Activated naive CD8-positive, alpha-beta T cell treated with anti-CD3 and anti-CD28 coated beads, Interleukin-2, amount 50 U/mL, for 24 hours (primary cell): ENCODE measurements at regions not wholly inside any gene's neighbourhood (a gene's known extent, or its start where the extent isn't known, plus 50 kb on each side); places are given as distances from the start of the nearest gene placed in this dataset.
"Not testable (repeated sequence)": the region's sequence is repeated elsewhere in the genome, so short reads cannot be mapped to it uniquely, and the experiment has no call there.

ENCODE experiments used
- ATAC-seq: fragments of 150-1000 bp; cut with Tn5 transposase; one replicate; pipeline ENCODE4 v1.10.0; 2021
- DNase-seq: peaks from one replicate; pipeline ENCODE4 v3.0.0; 2021
- H3K27ac Mint-ChIP-seq: one replicate; pipeline ENCODE4 v1.8.0; 2021; ENCODE audit warnings: mild to moderate bottlenecking, mixed read lengths
- H3K27me3 Mint-ChIP-seq: one replicate; pipeline ENCODE4 v1.8.0; 2021; ENCODE audit warnings: mixed read lengths
- H3K36me3 Mint-ChIP-seq: one replicate; pipeline ENCODE4 v1.8.0; 2021; ENCODE audit warnings: low read depth, mixed read lengths
- H3K4me1 Mint-ChIP-seq: one replicate; pipeline ENCODE4 v1.8.0; 2021; ENCODE audit warnings: mixed read lengths
- H3K4me3 Mint-ChIP-seq: one replicate; pipeline ENCODE4 v1.8.0; 2021; ENCODE audit warnings: mild to moderate bottlenecking, moderate library complexity, mixed read lengths
- H3K9me3 Mint-ChIP-seq: one replicate; pipeline ENCODE4 v1.8.0; 2021; ENCODE audit warnings: mixed read lengths

DNA sequence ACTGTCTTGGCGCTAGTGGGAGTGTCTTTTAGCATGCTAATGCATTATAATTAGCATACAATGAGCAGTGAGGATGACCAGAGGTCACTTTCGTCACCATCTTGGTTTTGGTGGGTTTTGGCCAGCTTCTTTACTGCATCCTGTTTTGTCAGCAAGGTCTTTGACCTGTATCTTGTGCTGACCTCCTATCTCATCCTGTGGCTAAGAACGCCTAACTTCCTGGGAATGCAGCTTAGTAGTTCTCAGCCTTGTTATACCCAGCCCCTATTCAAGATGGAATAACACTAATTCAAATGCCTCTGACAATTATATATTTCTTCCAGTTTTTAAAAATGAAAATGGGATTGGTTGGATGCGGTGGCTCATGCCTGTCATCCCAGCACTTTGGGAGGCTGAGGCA, 92.0 kb upstream of the TMTC4 start:
- not testable (repeated sequence) for H3K27me3 Mint-ChIP-seq, H3K36me3 Mint-ChIP-seq, ATAC-seq, H3K27ac Mint-ChIP-seq, DNase-seq, H3K4me3 Mint-ChIP-seq, H3K9me3 Mint-ChIP-seq, H3K4me1 Mint-ChIP-seq

DNA sequence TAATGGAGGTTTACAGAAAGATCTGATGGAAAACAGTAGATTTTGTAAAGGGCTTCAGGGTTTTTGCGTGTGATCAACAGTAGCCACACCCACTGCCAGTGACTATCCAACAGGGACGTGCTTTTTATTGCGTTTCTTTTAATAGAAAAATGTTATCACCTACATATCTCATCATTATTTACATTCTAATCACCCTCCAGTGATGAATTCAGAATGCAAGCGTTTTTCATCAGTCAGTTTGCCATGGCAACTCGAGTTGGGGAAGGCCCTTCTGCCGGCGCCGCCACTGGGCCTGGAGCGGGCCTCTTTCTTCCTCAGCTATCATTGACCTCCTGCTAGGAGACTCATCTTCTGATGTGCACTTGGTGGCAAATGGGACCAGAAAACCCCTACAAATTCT, 90.3 kb upstream of the TMTC4 start:
- H3K4me1 Mint-ChIP-seq = no peaks in the 10 kb centered on the region
- no peak overlapping the region for H3K27ac Mint-ChIP-seq
- DNase-seq = no peak
- no peaks in the 10 kb centered on the region for H3K36me3 Mint-ChIP-seq
- ATAC-seq = no peak
- H3K9me3 Mint-ChIP-seq = peaks cover 4% of the 10 kb centered on the region
- peaks cover 2% of the 10 kb centered on the region for H3K27me3 Mint-ChIP-seq
- no peak overlapping the region for H3K4me3 Mint-ChIP-seq

DNA sequence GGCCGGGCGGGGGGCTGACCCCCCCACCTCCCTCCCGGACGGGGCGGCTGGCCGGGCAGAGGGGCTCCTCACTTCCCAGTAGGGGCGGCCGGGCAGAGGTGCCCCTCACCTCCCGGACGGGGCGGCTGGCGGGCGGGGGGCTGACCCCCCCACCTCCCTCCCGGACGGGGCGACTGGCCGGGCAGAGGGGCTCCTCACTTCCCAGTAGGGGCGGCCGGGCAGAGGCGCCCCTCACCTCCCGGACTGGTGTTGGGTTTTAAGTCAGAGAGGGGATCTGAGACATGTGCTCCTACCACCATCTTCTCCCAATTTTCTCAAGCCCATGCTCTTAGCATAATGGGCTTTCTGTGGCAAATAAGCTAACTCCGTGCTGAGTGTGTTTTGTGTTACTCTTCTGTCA, 87.5 kb upstream of the TMTC4 start:
- not testable (repeated sequence) for DNase-seq, H3K36me3 Mint-ChIP-seq, H3K27ac Mint-ChIP-seq, H3K4me3 Mint-ChIP-seq, H3K4me1 Mint-ChIP-seq, H3K27me3 Mint-ChIP-seq, ATAC-seq, H3K9me3 Mint-ChIP-seq

DNA sequence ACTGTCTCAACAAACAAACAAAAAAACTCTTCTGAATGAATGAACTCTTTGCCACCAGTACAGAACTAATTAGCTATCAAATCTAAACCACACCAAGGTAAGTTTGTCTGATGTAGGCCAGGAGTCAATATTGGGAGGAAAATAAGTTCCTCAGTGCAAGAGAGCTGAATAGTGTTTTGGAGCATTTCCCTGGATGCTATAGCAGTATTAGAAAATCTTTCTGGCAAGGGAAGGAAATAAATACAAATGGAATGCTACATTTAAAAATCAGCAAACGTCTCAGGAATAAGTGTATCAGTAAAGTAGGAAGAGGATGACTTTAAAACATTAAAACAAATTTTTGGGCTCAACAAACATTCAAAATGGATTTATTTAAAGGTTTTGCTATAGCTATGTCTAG, 81.3 kb upstream of the TMTC4 start:
- Mint-ChIP-seq H3K9me3 (no peaks in the 10 kb centered on the region), H3K36me3 (no peaks in the 10 kb centered on the region), H3K27me3 (peaks cover 7% of the 10 kb centered on the region), H3K4me1 (no peaks in the 10 kb centered on the region), H3K4me3 (no peak overlapping the region), H3K27ac (no peak overlapping the region)
- ATAC-seq = no peak
- no peak for DNase-seq

DNA sequence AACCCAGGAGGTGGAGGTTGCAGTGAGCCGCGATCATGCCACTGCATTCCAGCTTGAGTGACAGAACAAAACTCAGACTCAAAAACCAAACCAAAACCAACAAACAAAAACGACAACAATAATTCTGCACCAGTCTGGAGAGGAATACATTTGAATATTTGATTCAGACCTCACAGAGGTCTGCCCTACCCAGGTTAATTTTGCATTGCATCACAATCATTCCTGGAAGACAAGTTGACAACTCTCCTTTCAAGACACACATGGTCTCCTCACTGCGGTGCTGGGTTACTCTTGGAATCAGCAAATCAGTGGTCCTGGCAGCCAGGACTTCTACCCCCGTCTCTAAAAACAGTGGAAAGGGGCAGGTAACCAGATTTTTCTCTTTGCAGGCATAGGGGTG, 79.9 kb upstream of the TMTC4 start:
- peaks cover 7% of the 10 kb centered on the region for H3K27me3 Mint-ChIP-seq
- H3K9me3 Mint-ChIP-seq = no peaks in the 10 kb centered on the region
- no peak overlapping the region for H3K27ac Mint-ChIP-seq
- H3K4me1 Mint-ChIP-seq = no peaks in the 10 kb centered on the region
- no peaks in the 10 kb centered on the region for H3K36me3 Mint-ChIP-seq
- DNase-seq = no peak
- no peak overlapping the region for H3K4me3 Mint-ChIP-seq
- ATAC-seq = no peak

DNA sequence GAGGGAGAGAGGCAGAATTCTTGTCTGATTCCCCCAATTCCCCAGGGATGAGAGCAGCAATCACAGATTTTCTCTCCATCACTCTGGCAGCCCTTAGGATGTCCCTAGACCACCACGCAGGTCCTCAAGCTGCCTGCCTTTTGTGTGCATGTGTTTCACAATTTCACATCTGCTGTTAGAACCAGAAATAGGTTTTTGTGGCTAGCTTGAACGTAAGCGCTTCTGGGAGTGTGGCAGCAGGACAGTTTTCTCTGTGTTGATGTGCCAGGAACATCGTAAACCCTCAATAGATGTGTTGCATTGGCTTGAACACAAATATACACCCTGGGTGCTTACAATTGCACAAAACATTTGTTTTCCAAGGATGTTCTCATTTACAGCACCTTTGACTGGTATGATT, 78.8 kb upstream of the TMTC4 start:
- Mint-ChIP-seq H3K4me3 (no peak overlapping the region), H3K9me3 (no peaks in the 10 kb centered on the region)
- no peak for DNase-seq

DNA sequence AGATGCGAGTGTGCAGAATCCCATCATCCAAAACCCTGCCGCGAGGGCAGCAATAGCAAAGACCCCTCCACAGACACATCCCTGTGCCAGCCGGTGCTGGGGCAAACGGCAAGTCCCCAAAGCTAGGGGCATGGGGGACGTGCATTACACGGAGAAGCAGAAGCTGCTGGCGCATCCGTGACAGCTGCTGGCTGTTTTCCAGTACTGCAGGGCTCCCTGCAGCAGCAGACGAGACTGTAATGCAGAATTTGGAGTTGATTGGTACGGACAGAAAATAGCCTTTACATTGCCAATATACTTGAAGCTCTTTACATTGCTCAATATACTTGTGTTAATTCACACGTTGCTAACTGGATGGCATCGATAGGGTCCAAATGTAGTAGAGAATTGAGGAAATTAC, 77.2 kb upstream of the TMTC4 start:
- Mint-ChIP-seq H3K27me3 (peaks cover 3% of the 10 kb centered on the region), H3K4me1 (no peaks in the 10 kb centered on the region), H3K36me3 (no peaks in the 10 kb centered on the region), H3K9me3 (no peaks in the 10 kb centered on the region), H3K27ac (no peak overlapping the region), H3K4me3 (no peak overlapping the region)
- DNase-seq (no peak), ATAC-seq (no peak)

More for the DNA sequence above, 78.8 kb upstream of the TMTC4 start:
- no peak overlapping the region for H3K27ac Mint-ChIP-seq
- ATAC-seq = no peak
- H3K4me1 Mint-ChIP-seq = no peaks in the 10 kb centered on the region
- H3K27me3 Mint-ChIP-seq = peaks cover 3% of the 10 kb centered on the region
- no peaks in the 10 kb centered on the region for H3K36me3 Mint-ChIP-seq

DNA sequence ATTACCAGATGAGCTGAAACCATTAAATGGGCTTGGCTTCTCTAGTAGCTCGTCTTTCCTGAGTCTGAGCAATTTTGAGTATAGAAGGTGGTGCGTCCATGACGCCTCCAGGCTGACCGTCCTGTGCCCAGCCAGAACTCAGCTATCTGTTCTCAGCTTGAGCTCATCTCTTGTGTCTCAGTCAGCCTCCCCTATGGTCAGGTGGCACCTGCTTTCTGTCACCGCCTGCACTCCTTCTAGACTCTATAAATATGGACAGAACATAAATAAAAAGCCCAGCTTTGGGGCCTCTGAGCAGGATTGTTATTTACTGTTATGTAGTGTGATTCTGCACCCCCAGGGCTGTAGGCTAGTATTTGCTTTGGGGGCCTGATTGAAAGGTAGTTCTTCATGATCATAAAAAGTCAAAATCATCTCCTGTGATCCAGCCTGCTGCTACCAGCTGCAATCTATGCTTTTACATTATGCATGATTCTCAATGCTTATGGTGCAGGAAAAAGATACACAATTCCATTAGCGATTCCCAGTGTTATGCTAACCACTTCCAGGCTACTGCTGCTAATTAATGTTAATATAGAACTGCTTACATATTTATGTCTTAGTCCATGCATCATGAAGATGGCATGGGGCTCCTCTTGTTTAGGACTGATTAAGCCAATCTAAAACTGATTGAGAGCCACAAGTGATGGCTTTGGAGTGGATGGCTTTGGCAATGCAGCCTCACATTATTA, 72.5 kb upstream of the TMTC4 start:
- Mint-ChIP-seq H3K9me3 (peaks cover 8% of the 10 kb centered on the region), H3K27ac (no peak overlapping the region)
- ATAC-seq = no peak

DNA sequence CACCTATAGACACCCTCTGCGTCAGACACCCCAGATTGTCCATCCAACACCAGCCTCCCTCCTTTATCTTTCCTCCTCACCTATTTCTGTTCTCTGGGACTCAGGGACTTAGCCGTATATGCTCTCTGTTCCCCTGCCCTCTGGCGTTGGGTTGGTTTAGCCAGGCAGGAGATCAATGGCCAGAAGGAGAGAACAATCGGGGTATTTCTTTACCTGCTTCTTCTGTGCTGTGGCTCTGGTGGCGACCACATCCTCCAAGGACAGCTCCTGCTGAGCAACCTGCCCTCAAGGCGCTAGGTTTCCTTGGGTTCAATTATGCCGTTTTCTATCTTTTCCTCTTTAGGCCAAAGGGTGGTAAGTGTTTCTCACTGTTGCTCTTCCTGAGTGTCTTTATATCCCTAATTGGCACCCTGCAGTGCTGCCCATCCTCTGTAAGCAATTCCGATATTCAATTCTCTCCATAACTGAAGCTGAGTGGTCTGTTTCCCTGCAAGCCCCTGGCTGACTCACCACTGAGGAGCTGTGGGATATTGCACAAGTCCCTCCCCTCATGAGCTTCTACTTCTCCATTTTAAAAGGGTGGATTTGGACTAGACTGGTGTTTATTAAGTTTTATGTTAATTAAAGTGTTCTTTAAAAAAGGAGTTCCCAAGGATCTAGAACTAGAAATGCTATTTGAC, 63.7 kb upstream of the TMTC4 start:
- Mint-ChIP-seq H3K27me3 (peaks cover 9% of the 10 kb centered on the region), H3K4me3 (no peak overlapping the region), H3K4me1 (no peaks in the 10 kb centered on the region), H3K36me3 (no peaks in the 10 kb centered on the region), H3K9me3 (peaks cover 4% of the 10 kb centered on the region), H3K27ac (no peak overlapping the region)
- ATAC-seq = no peak
- no peak for DNase-seq

More for the DNA sequence above, 72.5 kb upstream of the TMTC4 start:
- no peak overlapping the region for H3K4me3 Mint-ChIP-seq
- no peaks in the 10 kb centered on the region for H3K4me1 Mint-ChIP-seq
- no peaks in the 10 kb centered on the region for H3K36me3 Mint-ChIP-seq
- H3K27me3 Mint-ChIP-seq = peaks cover 5% of the 10 kb centered on the region
- no peak for DNase-seq

DNA sequence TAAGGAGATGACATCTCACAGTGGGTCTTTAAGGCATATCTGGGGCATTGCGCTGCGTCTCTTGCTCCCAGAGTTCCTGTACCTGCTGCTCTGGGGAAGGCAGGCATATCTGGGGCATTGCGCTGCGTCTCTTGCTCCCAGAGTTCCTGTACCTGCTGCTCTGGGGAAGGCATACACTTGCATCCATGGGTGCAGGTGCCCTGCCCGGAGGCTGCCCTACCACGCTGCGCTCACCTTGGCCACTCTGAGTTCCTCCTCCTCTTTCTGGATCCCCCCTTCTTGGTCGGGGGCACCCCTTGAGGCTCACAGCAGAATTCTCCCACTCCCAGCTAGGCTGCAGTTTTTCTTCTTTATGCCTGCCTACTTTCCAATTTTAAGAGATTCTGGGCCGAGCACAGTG, 60.9 kb upstream of the TMTC4 start:
- H3K9me3 Mint-ChIP-seq = peaks cover 4% of the 10 kb centered on the region
- H3K4me1 Mint-ChIP-seq = no peaks in the 10 kb centered on the region
- H3K27ac Mint-ChIP-seq = no peak overlapping the region
- no peak overlapping the region for H3K4me3 Mint-ChIP-seq
- ATAC-seq (no peak), DNase-seq (no peak)
- H3K36me3 Mint-ChIP-seq = no peaks in the 10 kb centered on the region
- peaks cover 13% of the 10 kb centered on the region for H3K27me3 Mint-ChIP-seq

DNA sequence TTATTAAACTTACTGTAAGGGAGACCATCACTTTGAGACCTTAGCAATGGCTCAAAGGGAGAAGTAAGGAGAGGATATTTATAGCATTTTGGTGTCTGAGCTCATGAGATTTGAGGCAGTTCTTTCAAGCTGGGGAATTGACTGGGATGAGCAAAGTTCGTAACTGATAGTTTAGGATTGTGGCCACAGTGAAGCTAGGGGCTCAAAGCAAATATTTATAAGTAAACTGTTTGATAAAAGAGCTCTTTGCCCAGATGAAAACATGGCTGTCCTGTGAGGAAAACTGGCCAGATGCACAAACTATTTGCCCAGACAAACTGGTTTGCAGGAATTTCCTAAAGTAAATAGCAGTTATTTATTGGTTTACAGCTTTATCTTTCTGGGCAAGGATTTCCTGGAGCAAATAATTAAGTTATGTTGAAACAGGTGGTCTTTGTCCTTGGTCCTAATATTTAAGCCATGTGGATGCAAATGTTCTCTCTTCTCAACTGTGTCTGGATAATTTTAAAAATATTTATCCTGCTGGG, 59.7 kb upstream of the TMTC4 start:
- DNase-seq (no peak), ATAC-seq (no peak)
- Mint-ChIP-seq H3K4me1 (no peaks in the 10 kb centered on the region), H3K27ac (no peak overlapping the region), H3K27me3 (peaks cover 15% of the 10 kb centered on the region), H3K36me3 (no peaks in the 10 kb centered on the region), H3K4me3 (no peak overlapping the region), H3K9me3 (no peaks in the 10 kb centered on the region)

DNA sequence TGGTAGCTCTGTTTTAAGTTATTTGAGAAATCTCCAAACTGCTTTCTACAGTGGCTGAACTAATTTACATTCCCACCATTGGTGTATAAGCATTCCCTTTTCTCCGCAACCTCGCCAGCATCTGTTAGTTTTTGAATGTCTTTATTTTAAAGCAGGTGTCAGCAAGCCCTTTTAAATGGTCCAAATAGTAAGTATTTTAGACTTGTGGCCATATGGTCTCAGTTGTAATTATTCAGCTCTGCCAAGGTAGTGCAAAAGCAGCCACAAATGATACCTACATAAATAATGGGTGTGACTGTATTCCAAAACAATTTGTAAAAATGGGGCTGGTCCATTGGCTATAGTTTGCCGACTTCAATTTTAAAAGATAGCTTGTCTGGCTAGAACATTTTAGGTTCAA, 58.7 kb upstream of the TMTC4 start:
- peaks cover 15% of the 10 kb centered on the region for H3K27me3 Mint-ChIP-seq
- no peak for ATAC-seq
- H3K4me1 Mint-ChIP-seq = no peaks in the 10 kb centered on the region
- no peak overlapping the region for H3K4me3 Mint-ChIP-seq
- no peaks in the 10 kb centered on the region for H3K36me3 Mint-ChIP-seq
- no peak for DNase-seq
- H3K9me3 Mint-ChIP-seq = peaks cover 2% of the 10 kb centered on the region
- H3K27ac Mint-ChIP-seq = no peak overlapping the region

DNA sequence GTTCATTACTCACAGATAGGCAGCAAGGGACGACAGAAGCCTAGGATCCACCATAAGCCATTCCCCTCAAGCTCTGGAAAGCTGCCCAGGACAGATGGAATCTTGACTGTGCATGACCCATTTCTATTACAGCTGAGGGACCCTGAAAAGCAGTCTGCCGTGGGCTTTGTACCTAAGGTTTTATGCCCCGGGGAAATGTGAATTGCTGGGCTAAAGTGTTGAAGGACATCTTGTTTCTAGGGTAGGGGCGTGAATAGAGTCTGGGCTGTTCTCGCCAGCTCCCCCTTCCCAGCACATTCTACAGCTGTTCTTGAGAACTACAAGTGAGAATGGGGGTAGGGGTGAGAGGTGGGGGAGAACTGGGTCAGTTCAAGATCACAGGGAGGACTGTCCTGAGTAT, 53.6 kb upstream of the TMTC4 start:
- ATAC-seq (no peak), DNase-seq (no peak)
- H3K27ac Mint-ChIP-seq = no peak overlapping the region
- no peaks in the 10 kb centered on the region for H3K36me3 Mint-ChIP-seq
- peaks cover 10% of the 10 kb centered on the region for H3K9me3 Mint-ChIP-seq
- H3K4me3 Mint-ChIP-seq = no peak overlapping the region
- no peaks in the 10 kb centered on the region for H3K4me1 Mint-ChIP-seq
- peaks cover 15% of the 10 kb centered on the region for H3K27me3 Mint-ChIP-seq

DNA sequence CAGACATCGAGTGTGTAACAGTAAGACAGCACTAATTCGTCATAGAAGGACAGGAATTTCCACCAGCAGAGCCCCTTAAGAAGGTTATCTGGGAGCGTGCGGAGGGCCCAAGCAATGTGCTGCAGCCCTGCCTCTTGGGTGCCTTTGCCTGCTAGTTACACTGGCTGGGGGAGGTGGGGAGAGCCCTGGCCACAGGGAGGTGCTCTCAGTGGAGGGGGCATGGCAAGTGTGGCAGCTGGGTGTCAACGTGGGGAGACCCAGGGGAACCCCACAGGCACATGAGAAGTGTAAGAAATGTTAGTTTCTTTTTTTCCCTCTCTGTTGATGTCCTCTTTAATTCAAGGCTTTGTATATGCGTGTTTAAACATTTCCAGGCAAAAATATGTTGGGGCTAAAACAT, 50.9 kb upstream of the TMTC4 start:
- H3K4me1 Mint-ChIP-seq = no peaks in the 10 kb centered on the region
- peaks cover 13% of the 10 kb centered on the region for H3K27me3 Mint-ChIP-seq
- DNase-seq = no peak
- no peak overlapping the region for H3K4me3 Mint-ChIP-seq
- no peak overlapping the region for H3K27ac Mint-ChIP-seq
- ATAC-seq = no peak
- peaks cover 10% of the 10 kb centered on the region for H3K9me3 Mint-ChIP-seq
- H3K36me3 Mint-ChIP-seq = no peaks in the 10 kb centered on the region

DNA sequence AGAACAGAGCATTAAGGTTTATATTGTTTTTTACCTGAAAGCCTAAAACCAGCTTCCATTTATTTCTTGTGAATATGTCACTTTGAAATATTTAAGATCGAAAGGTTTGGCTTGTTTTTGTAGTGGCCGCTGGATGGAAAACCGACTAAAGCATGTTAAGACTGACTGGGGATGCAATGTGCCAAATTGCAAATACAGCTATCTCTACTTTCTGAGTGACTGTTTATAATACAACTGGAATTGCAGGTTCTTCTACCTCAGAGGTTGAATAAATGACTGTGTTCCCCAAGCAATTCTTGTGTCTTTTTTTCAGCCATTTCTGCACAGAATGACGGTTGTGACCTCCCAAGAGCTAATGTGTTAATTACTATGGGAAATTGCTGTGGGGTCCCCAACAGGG, 50.0 kb upstream of the TMTC4 start:
- Mint-ChIP-seq H3K9me3 (peaks cover 10% of the 10 kb centered on the region), H3K27ac (no peak overlapping the region), H3K4me1 (no peaks in the 10 kb centered on the region), H3K27me3 (peaks cover 14% of the 10 kb centered on the region), H3K4me3 (no peak overlapping the region), H3K36me3 (no peaks in the 10 kb centered on the region)
- DNase-seq (no peak), ATAC-seq (no peak)
